ENCODE measurements at regions not wholly inside any gene's neighbourhood (a gene's known extent, or its start where the extent isn't known, plus 50 kb on each side); places are given as distances from the start of the nearest gene placed in this dataset.

DNA sequence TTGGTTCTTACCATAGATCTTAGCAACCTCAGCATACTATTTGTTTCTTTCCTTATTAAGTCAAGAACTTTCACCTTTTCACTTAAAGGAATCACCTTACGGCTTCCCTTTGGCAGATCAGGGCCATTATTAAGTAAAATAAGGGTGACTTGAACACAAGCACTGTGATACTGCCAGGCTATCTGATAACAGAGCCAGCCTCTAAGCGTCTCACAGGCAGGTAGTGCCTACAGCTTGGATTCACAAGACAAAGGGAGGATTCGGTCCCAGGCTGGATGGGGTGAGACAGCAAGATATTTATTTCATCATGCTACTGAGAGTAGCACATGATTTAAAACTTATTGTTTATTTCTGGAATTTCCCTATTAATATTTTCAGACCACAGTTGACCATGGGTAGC is 218.6 kb downstream of the FOXO1 start:
- no peaks in the 10 kb centered on the region for H3K36me3 ChIP-seq (ENCODE audit: insufficient read depth, low read length)
- Mint-ChIP-seq H3K4me1 (ENCODE audit: low read depth, unreplicated experiment) (peaks cover 5% of the 10 kb centered on the region), H3K27ac (ENCODE audit: unreplicated experiment) (no peak overlapping the region), H3K27me3 (ENCODE audit: low read depth, unreplicated experiment) (no peaks in the 10 kb centered on the region), H3K36me3 (ENCODE audit: low read depth, unreplicated experiment) (peaks cover 5% of the 10 kb centered on the region), H3K4me3 (ENCODE audit: unreplicated experiment) (no peak overlapping the region), H3K9me3 (ENCODE audit: unreplicated experiment) (peaks cover 8% of the 10 kb centered on the region)
- H4K20me1 ChIP-seq (ENCODE audit: insufficient read depth, low read length): no peaks in the 10 kb centered on the region
- FAIRE-seq: no peak
- no peak overlapping the region for H3K9ac ChIP-seq (ENCODE audit: low read length)
- DNase-seq (ENCODE audit: low read depth): no peak
- H3K4me1 ChIP-seq (ENCODE audit: insufficient read depth, low read length): peaks cover 17% of the 10 kb centered on the region
- H3K27me3 ChIP-seq (ENCODE audit: insufficient read depth, low read length): no peaks in the 10 kb centered on the region
- TF ChIP-seq, protein P1, sequence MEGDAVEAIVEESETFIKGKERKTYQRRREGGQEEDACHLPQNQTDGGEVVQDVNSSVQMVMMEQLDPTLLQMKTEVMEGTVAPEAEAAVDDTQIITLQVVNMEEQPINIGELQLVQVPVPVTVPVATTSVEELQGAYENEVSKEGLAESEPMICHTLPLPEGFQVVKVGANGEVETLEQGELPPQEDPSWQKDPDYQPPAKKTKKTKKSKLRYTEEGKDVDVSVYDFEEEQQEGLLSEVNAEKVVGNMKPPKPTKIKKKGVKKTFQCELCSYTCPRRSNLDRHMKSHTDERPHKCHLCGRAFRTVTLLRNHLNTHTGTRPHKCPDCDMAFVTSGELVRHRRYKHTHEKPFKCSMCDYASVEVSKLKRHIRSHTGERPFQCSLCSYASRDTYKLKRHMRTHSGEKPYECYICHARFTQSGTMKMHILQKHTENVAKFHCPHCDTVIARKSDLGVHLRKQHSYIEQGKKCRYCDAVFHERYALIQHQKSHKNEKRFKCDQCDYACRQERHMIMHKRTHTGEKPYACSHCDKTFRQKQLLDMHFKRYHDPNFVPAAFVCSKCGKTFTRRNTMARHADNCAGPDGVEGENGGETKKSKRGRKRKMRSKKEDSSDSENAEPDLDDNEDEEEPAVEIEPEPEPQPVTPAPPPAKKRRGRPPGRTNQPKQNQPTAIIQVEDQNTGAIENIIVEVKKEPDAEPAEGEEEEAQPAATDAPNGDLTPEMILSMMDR (IDR thresholded peaks at IDR 0.05; ENCODE audit: insufficient read depth, low read depth, low read length): no peak
- no peak for TF ChIP-seq EZH2 (IDR thresholded peaks at IDR 0.05; ENCODE audit: insufficient read depth, low read length)
- H3K27ac ChIP-seq (ENCODE audit: low read depth, low read length): no peak overlapping the region
- no peak overlapping the region for H2AFZ ChIP-seq (ENCODE audit: low read depth, low read length)
- no peak overlapping the region for H3K4me3 ChIP-seq (ENCODE audit: insufficient read depth, low read depth, low read length)
- no peak overlapping the region for H3K4me2 ChIP-seq (ENCODE audit: low read length)
- H3K9me3 ChIP-seq (ENCODE audit: insufficient read depth, low read depth, low read length): no peaks in the 10 kb centered on the region
- no peaks in the 10 kb centered on the region for H3K79me2 ChIP-seq (ENCODE audit: insufficient read depth, low read length)

DNA sequence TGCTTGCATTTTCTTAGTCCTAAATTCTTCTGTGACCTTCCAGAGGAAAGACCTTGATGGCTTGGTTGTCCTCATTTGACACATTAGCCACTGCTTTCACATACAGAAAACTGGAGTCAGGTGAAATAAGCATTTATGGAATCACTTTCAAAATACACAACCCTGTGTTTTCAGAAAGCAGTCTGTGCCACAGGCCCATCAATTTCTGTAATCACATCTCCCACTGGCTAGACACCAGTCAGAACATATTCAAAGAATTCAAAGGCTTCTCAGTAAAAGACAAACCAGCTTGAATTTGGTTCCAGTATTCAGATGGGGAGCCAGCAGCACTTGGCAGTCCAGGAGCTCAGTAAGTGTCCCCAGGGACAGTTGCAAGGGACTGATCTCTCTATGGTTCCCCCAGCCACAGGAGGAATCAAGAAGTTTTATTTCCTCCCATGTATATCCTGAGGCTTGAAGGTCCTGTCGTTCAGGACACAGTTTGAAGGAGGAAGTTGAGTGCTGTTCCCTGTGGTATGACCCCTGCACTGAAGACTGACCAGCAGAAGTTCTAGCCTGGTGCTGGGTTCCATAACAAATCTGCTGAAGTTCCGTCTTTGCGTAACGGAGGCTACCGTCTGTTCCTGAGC is 214.3 kb downstream of the FOXO1 start:
- Histone ChIP-seq H3K4me3 (ENCODE audit: insufficient read depth, low read depth, low read length) (no peak overlapping the region), H3K27me3 (ENCODE audit: insufficient read depth, low read length) (no peaks in the 10 kb centered on the region), H4K20me1 (ENCODE audit: insufficient read depth, low read length) (no peaks in the 10 kb centered on the region), H3K27ac (ENCODE audit: low read depth, low read length) (no peak overlapping the region), H3K4me1 (ENCODE audit: insufficient read depth, low read length) (peaks cover 9% of the 10 kb centered on the region), H3K79me2 (ENCODE audit: insufficient read depth, low read length) (no peaks in the 10 kb centered on the region), H3K9me3 (ENCODE audit: insufficient read depth, low read depth, low read length) (no peaks in the 10 kb centered on the region), H3K4me2 (ENCODE audit: low read length) (no peak overlapping the region), H3K9ac (ENCODE audit: low read length) (no peak overlapping the region), H3K36me3 (ENCODE audit: insufficient read depth, low read length) (no peaks in the 10 kb centered on the region), H2AFZ (ENCODE audit: low read depth, low read length) (no peak overlapping the region)
- TF ChIP-seq, protein P1 (IDR thresholded peaks at IDR 0.05; ENCODE audit: insufficient read depth, low read depth, low read length): no peak
- TF ChIP-seq EZH2 (IDR thresholded peaks at IDR 0.05; ENCODE audit: insufficient read depth, low read length): no peak
- no peak for DNase-seq (ENCODE audit: low read depth)
- no peak overlapping the region for H3K27ac Mint-ChIP-seq (ENCODE audit: unreplicated experiment)
- peaks cover 5% of the 10 kb centered on the region for H3K36me3 Mint-ChIP-seq (ENCODE audit: low read depth, unreplicated experiment)
- peaks cover 4% of the 10 kb centered on the region for H3K9me3 Mint-ChIP-seq (ENCODE audit: unreplicated experiment)
- H3K4me3 Mint-ChIP-seq (ENCODE audit: unreplicated experiment): no peak overlapping the region
- no peak for FAIRE-seq
- H3K27me3 Mint-ChIP-seq (ENCODE audit: low read depth, unreplicated experiment): peaks cover 3% of the 10 kb centered on the region
- peaks cover 13% of the 10 kb centered on the region for H3K4me1 Mint-ChIP-seq (ENCODE audit: low read depth, unreplicated experiment)

DNA sequence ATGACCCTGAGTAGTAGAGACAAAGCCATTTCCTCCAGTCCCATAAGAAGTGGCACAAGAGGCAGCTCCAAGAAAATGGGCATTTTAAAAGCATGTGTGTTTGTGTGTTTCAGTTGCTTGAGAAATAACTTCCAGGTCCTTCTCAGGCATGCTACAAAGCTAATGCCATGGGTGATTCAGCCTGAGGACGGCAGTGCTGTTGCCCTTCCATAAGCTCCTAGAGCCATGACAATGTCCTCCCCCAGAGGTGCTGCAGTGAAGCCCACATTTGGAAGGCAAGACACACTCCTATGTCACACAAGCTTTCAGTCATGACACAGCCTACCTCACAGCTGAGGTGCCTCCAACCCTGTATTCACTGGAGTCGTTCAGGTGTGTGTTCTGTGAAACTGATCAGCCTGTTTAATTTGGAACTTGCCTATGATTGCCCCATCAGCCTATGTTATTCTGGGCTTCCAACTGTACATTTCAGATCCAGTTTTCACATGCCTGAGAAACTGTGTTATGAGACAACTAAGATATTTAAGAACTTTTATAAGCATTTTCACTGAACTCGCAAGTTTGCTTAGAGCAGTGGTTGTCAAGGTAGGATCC is 213.6 kb downstream of the FOXO1 start:
- FAIRE-seq (no peak), DNase-seq (ENCODE audit: low read depth) (no peak)
- H3K4me1 ChIP-seq (ENCODE audit: insufficient read depth, low read length): peaks cover 9% of the 10 kb centered on the region
- no peaks in the 10 kb centered on the region for H3K9me3 ChIP-seq (ENCODE audit: insufficient read depth, low read depth, low read length)
- H3K4me3 ChIP-seq (ENCODE audit: insufficient read depth, low read depth, low read length): no peak overlapping the region
- peaks cover 4% of the 10 kb centered on the region for H3K9me3 Mint-ChIP-seq (ENCODE audit: unreplicated experiment)
- H3K36me3 Mint-ChIP-seq (ENCODE audit: low read depth, unreplicated experiment): peaks cover 5% of the 10 kb centered on the region
- peak overlapping the region; percentile 47 for H3K4me2 ChIP-seq (ENCODE audit: low read length)
- H3K4me1 Mint-ChIP-seq (ENCODE audit: low read depth, unreplicated experiment): peaks cover 13% of the 10 kb centered on the region
- H3K27me3 ChIP-seq (ENCODE audit: insufficient read depth, low read length): no peaks in the 10 kb centered on the region
- H4K20me1 ChIP-seq (ENCODE audit: insufficient read depth, low read length): no peaks in the 10 kb centered on the region
- TF ChIP-seq, protein P1 (IDR thresholded peaks at IDR 0.05; ENCODE audit: insufficient read depth, low read depth, low read length): no peak
- no peak overlapping the region for H3K27ac Mint-ChIP-seq (ENCODE audit: unreplicated experiment)
- no peak overlapping the region for H3K27ac ChIP-seq (ENCODE audit: low read depth, low read length)
- H3K9ac ChIP-seq (ENCODE audit: low read length): no peak overlapping the region
- H3K4me3 Mint-ChIP-seq (ENCODE audit: unreplicated experiment): no peak overlapping the region
- H3K27me3 Mint-ChIP-seq (ENCODE audit: low read depth, unreplicated experiment): peaks cover 10% of the 10 kb centered on the region
- H3K36me3 ChIP-seq (ENCODE audit: insufficient read depth, low read length): no peaks in the 10 kb centered on the region
- H3K79me2 ChIP-seq (ENCODE audit: insufficient read depth, low read length): no peaks in the 10 kb centered on the region
- H2AFZ ChIP-seq (ENCODE audit: low read depth, low read length): no peak overlapping the region

Data from astrocyte (in vitro differentiated cells and primary cell).